ENCODE measurements at regions not wholly inside any gene's neighbourhood (a gene's known extent, or its start where the extent isn't known, plus 50 kb on each side); places are given as distances from the start of the nearest gene placed in this dataset.
A peak's percentile ranks its signal among the peaks of the same experiment; 100 is the strongest.

DNA sequence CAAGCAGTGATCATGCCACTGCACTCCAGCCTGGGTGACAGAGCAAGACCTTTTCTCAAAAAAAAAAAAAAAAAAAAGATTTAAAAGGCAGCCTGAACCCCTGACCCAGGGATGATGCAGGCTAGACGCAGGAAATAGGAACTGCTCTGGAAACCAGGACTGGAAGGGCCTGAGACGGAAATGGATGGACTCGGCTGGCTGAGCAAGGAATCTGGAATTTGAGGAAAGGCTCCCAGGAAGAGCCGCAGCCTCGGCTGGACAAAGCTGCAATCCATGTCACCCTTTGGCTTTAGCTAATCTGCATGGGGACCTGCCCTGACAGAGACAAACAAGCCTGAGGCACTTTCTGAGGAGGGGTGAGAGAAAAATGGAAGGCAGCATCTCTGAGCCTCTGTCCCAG, 55.0 kb upstream of the DAPL1 start:
- 90% methylated on average over 5 of the region's 5 CpGs for WGBS
- no peak overlapping the region for H3K4me3 ChIP-seq
- H3K27ac ChIP-seq: no peak overlapping the region
- H3K27me3 ChIP-seq: no peaks in the 10 kb centered on the region
- no peak for DNase-seq (ENCODE audit: low spot score in 2 of 2)
- no peak for TF ChIP-seq POLR2AphosphoS5 (IDR thresholded peaks at IDR 0.05)
- no peak for TF ChIP-seq POLR2A (IDR thresholded peaks at IDR 0.05)
- no peak for TF ChIP-seq EP300 (IDR thresholded peaks at IDR 0.05)
- TF ChIP-seq, protein P1, sequence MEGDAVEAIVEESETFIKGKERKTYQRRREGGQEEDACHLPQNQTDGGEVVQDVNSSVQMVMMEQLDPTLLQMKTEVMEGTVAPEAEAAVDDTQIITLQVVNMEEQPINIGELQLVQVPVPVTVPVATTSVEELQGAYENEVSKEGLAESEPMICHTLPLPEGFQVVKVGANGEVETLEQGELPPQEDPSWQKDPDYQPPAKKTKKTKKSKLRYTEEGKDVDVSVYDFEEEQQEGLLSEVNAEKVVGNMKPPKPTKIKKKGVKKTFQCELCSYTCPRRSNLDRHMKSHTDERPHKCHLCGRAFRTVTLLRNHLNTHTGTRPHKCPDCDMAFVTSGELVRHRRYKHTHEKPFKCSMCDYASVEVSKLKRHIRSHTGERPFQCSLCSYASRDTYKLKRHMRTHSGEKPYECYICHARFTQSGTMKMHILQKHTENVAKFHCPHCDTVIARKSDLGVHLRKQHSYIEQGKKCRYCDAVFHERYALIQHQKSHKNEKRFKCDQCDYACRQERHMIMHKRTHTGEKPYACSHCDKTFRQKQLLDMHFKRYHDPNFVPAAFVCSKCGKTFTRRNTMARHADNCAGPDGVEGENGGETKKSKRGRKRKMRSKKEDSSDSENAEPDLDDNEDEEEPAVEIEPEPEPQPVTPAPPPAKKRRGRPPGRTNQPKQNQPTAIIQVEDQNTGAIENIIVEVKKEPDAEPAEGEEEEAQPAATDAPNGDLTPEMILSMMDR (IDR thresholded peaks at IDR 0.05): no peak
- no peaks in the 10 kb centered on the region for H3K9me3 ChIP-seq
- peaks cover 11% of the 10 kb centered on the region for H3K4me1 ChIP-seq
- no peaks in the 10 kb centered on the region for H3K36me3 ChIP-seq

DNA sequence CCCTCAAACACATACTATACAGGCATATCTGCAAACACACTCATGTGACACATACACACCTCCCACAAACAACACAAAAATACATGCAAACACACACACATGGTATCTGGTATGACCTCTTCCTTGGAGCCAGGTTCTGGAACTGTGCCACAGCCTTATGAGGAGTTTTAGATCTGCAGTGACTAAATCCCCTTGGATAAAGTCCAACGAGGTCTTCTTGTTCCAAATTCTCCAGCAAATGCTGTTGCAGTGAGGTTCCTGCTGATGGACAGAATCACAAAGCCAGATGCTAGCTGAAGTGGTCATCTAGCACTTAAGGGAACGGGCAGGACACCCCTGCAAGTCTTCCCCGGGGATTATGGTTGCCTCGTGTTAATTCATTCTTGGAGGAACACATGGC, 54.5 kb upstream of the DAPL1 start:
- no peak for DNase-seq (ENCODE audit: low spot score in 2 of 2)
- H3K9me3 ChIP-seq: no peaks in the 10 kb centered on the region

DNA sequence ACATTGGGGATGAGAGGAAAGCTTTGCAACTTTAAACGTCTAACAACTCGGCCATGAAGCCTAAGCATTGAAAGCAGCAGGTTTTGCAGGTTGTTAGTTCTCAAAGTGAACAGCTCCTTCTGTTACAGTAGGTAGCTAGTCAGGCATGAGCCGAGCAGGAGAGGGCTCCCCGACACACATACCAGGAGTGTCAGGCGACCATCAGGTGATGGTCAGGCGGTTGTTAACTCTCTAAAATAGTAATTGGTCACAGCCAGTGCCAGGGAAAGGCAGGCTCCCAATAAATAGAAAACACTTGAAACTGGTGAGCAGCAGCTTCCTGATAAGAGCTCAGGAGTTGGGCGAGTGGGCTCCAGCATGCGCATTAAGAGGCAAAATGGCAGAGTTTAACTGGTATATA, 53.5 kb upstream of the DAPL1 start:
- no peaks in the 10 kb centered on the region for H3K36me3 ChIP-seq
- DNase-seq (ENCODE audit: low spot score in 2 of 2): no peak
- no peaks in the 10 kb centered on the region for H3K9me3 ChIP-seq
- H3K27ac ChIP-seq: no peak overlapping the region
- WGBS: 97% methylated on average over 8 of the region's 8 CpGs
- no peak for TF ChIP-seq POLR2A (IDR thresholded peaks at IDR 0.05)
- no peak for TF ChIP-seq EP300 (IDR thresholded peaks at IDR 0.05)
- no peak for TF ChIP-seq POLR2AphosphoS5 (IDR thresholded peaks at IDR 0.05)
- TF ChIP-seq, protein P1 (IDR thresholded peaks at IDR 0.05): no peak
- no peaks in the 10 kb centered on the region for H3K27me3 ChIP-seq
- H3K4me3 ChIP-seq: no peak overlapping the region
- H3K4me1 ChIP-seq: peaks cover 5% of the 10 kb centered on the region

More for the DNA sequence above, 54.5 kb upstream of the DAPL1 start:
- TF ChIP-seq POLR2AphosphoS5 (IDR thresholded peaks at IDR 0.05): no peak
- TF ChIP-seq, protein P1 (IDR thresholded peaks at IDR 0.05): no peak
- no peak for TF ChIP-seq EP300 (IDR thresholded peaks at IDR 0.05)
- TF ChIP-seq POLR2A (IDR thresholded peaks at IDR 0.05): no peak
- no peaks in the 10 kb centered on the region for H3K36me3 ChIP-seq
- 68% methylated on average over 4 of the region's 4 CpGs for WGBS
- H3K27ac ChIP-seq: no peak overlapping the region
- H3K4me3 ChIP-seq: no peak overlapping the region
- peaks cover 11% of the 10 kb centered on the region for H3K4me1 ChIP-seq
- no peaks in the 10 kb centered on the region for H3K27me3 ChIP-seq

DNA sequence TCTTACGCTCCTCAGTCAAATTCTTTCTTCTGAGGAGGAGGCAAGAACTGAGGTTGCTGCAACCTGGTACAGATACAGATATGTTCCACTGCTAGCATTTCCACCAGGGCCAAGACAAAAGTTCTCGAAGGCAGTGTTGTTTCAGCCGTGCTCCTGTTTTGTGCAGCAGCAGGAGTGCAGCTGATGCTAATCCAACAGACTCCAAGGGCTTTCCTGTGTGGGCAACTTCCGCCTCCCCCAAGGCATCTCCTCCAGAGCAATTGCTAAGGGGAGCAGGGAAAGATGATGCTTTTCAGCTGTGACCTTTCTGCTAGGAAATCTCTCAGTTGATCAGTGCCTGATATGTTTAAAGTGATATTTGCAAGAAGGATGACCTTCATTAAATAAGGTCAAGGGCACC, 52.6 kb upstream of the DAPL1 start:
- no peak for DNase-seq (ENCODE audit: low spot score in 2 of 2)
- H3K27me3 ChIP-seq: no peaks in the 10 kb centered on the region
- H3K4me1 ChIP-seq: peaks cover 5% of the 10 kb centered on the region
- 86% methylated on average over 4 of the region's 4 CpGs for WGBS
- H3K9me3 ChIP-seq: no peaks in the 10 kb centered on the region
- H3K4me3 ChIP-seq: no peak overlapping the region
- no peaks in the 10 kb centered on the region for H3K36me3 ChIP-seq
- no peak overlapping the region for H3K27ac ChIP-seq
- TF ChIP-seq POLR2A (IDR thresholded peaks at IDR 0.05) (no peak), EP300 (IDR thresholded peaks at IDR 0.05) (no peak), POLR2AphosphoS5 (IDR thresholded peaks at IDR 0.05) (no peak)
- TF ChIP-seq, protein P1 (IDR thresholded peaks at IDR 0.05): no peak

DNA sequence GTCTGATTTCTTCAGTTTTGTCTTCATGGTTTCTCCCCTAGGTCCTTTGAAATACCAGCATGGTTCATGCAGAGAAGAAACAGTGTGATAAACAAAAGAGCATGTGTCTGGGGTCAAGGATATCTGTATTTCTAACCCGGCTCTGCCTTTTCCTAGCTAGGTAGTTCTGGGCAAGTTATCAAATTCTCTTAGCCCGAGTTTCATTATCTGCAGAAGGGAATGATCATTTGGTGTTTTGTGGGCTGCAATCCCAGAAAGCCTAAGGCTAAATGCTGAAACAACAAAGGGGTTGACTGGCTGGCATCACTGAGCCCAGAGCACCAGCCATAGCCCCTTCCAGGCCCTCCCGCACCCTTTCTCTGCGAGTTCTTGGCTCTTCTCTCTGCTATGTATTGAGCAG, 51.7 kb upstream of the DAPL1 start:
- no peaks in the 10 kb centered on the region for H3K9me3 ChIP-seq
- peak overlapping the region; percentile 0 for H3K27ac ChIP-seq
- H3K4me1 ChIP-seq: peaks cover 5% of the 10 kb centered on the region
- no peaks in the 10 kb centered on the region for H3K36me3 ChIP-seq
- WGBS: 40% methylated on average over 4 of the region's 4 CpGs
- H3K27me3 ChIP-seq: no peaks in the 10 kb centered on the region
- TF ChIP-seq, protein P1 (IDR thresholded peaks at IDR 0.05): no peak
- TF ChIP-seq POLR2A (IDR thresholded peaks at IDR 0.05): no peak
- TF ChIP-seq POLR2AphosphoS5 (IDR thresholded peaks at IDR 0.05): no peak
- TF ChIP-seq EP300 (IDR thresholded peaks at IDR 0.05): no peak
- H3K4me3 ChIP-seq: no peak overlapping the region
- DNase-seq (ENCODE audit: low spot score in 2 of 2): no peak
